HEK293 (cell line): ENCODE measurements at regions not wholly inside any gene's neighbourhood (a gene's known extent, or its start where the extent isn't known, plus 50 kb on each side); places are given as distances from the start of the nearest gene placed in this dataset.

Source experiments
- CTCF ChIA-PET: fragments of 350-600 bp; formaldehyde crosslinking; extraction: SDS; loops from one replicate; lab custom pipeline; 2021; ENCODE audit warnings: antibody characterized with exemption; lab: Yijun Ruan, JAX
- POLR2A ChIA-PET: fragments of 300-600 bp; formaldehyde crosslinking; extraction: SDS; loops from one replicate; lab custom pipeline; 2020; ENCODE audit warnings: antibody characterized with exemption, inconsistent platforms; lab: Yijun Ruan, JAX
- H3K27ac ChIP-seq: fragments of 200-500 bp; sonication (Bioruptor generic); 2 replicates; pipeline ENCODE4 v1.5.1; 2014; ENCODE audit warnings: low read depth, low read length, control low read depth, inconsistent platforms; ENCODE audit errors: extremely low read depth
- H3K36me3 ChIP-seq, 2 experiments: fragments of 200-500 bp in 1 of 2; sonication (Bioruptor generic) in 1 of 2; 1 replicate in 1 of 2; 2 replicates in 1 of 2; pipeline ENCODE4 v1.5.1; 2014 to 2017; ENCODE audit warnings: inconsistent platforms in 2 of 2, low read length in 2 of 2; ENCODE audit not compliant: control insufficient read depth in 2 of 2, insufficient read depth in 1 of 2
- H3K4me1 ChIP-seq: fragments of 200-500 bp; sonication (Bioruptor generic); 2 replicates; pipeline ENCODE4 v1.5.1; 2014; ENCODE audit warnings: mild to moderate bottlenecking, low read length, inconsistent platforms; ENCODE audit not compliant: control insufficient read depth, insufficient read depth
- H3K4me3 ChIP-seq: 2 replicates; pipeline ENCODE4 v1.5.1; 2011; ENCODE audit warnings: low read depth, mild to moderate bottlenecking, control low read depth, low read length, moderate library complexity
- H3K9me3 ChIP-seq: fragments of 200-500 bp; sonication (Bioruptor generic); 2 replicates; pipeline ENCODE4 v1.5.1; 2014; ENCODE audit warnings: low read depth, low read length, inconsistent platforms; ENCODE audit not compliant: control insufficient read depth, insufficient read depth
- BCL6B ChIP-seq: fragments of 450-650 bp; formaldehyde crosslinking; IDR thresholded peaks from 2 replicates; pipeline ENCODE4 v1.5.1; 2017; ENCODE audit warnings: missing biosample characterization, missing genetic modification characterization
- KLF1 ChIP-seq: fragments of 450-650 bp; formaldehyde crosslinking; IDR thresholded peaks from 2 replicates; pipeline ENCODE4 v1.5.1; 2016; ENCODE audit warnings: missing biosample characterization, missing genetic modification characterization
- KLF8 ChIP-seq: fragments of 450-650 bp; formaldehyde crosslinking; IDR thresholded peaks from 2 replicates; pipeline ENCODE4 v1.5.1; 2016; ENCODE audit warnings: missing biosample characterization, missing genetic modification characterization
- REST ChIP-seq: fragments of 450-650 bp; formaldehyde crosslinking; IDR thresholded peaks from 2 replicates; pipeline ENCODE4 v1.5.1; 2016; ENCODE audit warnings: missing biosample characterization, missing genetic modification characterization
- SP3 ChIP-seq: fragments of 450-650 bp; formaldehyde crosslinking; IDR thresholded peaks from 2 replicates; pipeline ENCODE4 v1.5.1; 2016; ENCODE audit warnings: missing biosample characterization, missing genetic modification characterization
- YY1 ChIP-seq: fragments of 450-650 bp; formaldehyde crosslinking; IDR thresholded peaks from 2 replicates; pipeline ENCODE4 v1.5.1; 2018; ENCODE audit warnings: missing biosample characterization, missing genetic modification characterization
- ZNF138 ChIP-seq: fragments of 450-650 bp; formaldehyde crosslinking; IDR thresholded peaks from 2 replicates; pipeline ENCODE4 v1.5.1; 2016; ENCODE audit warnings: missing biosample characterization, missing genetic modification characterization, borderline replicate concordance
- ZNF16 ChIP-seq: fragments of 450-650 bp; formaldehyde crosslinking; IDR thresholded peaks from 2 replicates; pipeline ENCODE4 v1.5.1; 2016; ENCODE audit warnings: low read depth, missing biosample characterization, missing genetic modification characterization
- ZNF169 ChIP-seq: fragments of 450-650 bp; formaldehyde crosslinking; IDR thresholded peaks from 2 replicates; pipeline ENCODE4 v1.5.1; 2016; ENCODE audit warnings: missing biosample characterization, missing genetic modification characterization
- ZNF174 ChIP-seq: fragments of 450-650 bp; formaldehyde crosslinking; IDR thresholded peaks from 2 replicates; pipeline ENCODE4 v1.5.0; 2017; ENCODE audit warnings: missing biosample characterization, mild to moderate bottlenecking, missing genetic modification characterization
- ZNF274 ChIP-seq, 2 experiments: fragments of 200-500 bp in 1 of 2; fragments of 450-650 bp in 1 of 2; sonication (Bioruptor generic) in 1 of 2; formaldehyde crosslinking in 1 of 2; IDR thresholded peaks; 2 replicates each; pipeline versions ENCODE4 v1.5.1 to v1.6.1; 2014 to 2016; ENCODE audit warnings: borderline replicate concordance in 1 of 2, inconsistent platforms in 1 of 2, low read length in 1 of 2, missing biosample characterization in 1 of 2, missing genetic modification characterization in 1 of 2
- ZNF48 ChIP-seq: fragments of 450-650 bp; formaldehyde crosslinking; IDR thresholded peaks from 2 replicates; pipeline ENCODE4 v1.5.1; 2016; ENCODE audit warnings: missing biosample characterization, missing genetic modification characterization
- ZNF488 ChIP-seq: fragments of 450-650 bp; formaldehyde crosslinking; IDR thresholded peaks from 2 replicates; pipeline ENCODE4 v1.5.1; 2016; ENCODE audit warnings: missing biosample characterization, missing genetic modification characterization
- ZNF596 ChIP-seq: fragments of 450-650 bp; IDR thresholded peaks from 2 replicates; pipeline ENCODE4 v1.5.0; 2018; ENCODE audit warnings: missing biosample characterization, mild to moderate bottlenecking, missing genetic modification characterization, moderate library complexity
- ZNF701 ChIP-seq: fragments of 450-650 bp; formaldehyde crosslinking; IDR thresholded peaks from 2 replicates; pipeline ENCODE4 v1.5.1; 2016; ENCODE audit warnings: missing biosample characterization, missing genetic modification characterization
- ZNF704 ChIP-seq: fragments of 450-650 bp; formaldehyde crosslinking; IDR thresholded peaks from 2 replicates; pipeline ENCODE4 v1.5.1; 2016; ENCODE audit warnings: missing biosample characterization, missing genetic modification characterization
- ZNF707 ChIP-seq: fragments of 450-650 bp; formaldehyde crosslinking; IDR thresholded peaks from 2 replicates; pipeline ENCODE4 v1.5.1; 2016; ENCODE audit warnings: missing biosample characterization, missing genetic modification characterization

- TF ChIP-seq ZNF488 (tag by site-specific recombination) (no peak), KLF1 (tag by site-specific recombination) (no peak)
- TF ChIP-seq, all 188 proteins: peak for 0
- H3K36me3 ChIP-seq, result no peaks in the 10 kb centered on the region
- H3K4me1 ChIP-seq, result no peaks in the 10 kb centered on the region
- no peaks in the 10 kb centered on the region for H3K9me3 ChIP-seq
- ChIA-PET POLR2A (no interaction called here), CTCF (no interaction called here)
- no peak overlapping the region for H3K4me3 ChIP-seq
- no peak overlapping the region for H3K27ac ChIP-seq
Measured at GRCh38 chr6:104566411-104566810, 293.3 kb downstream of the HACE1 start.

- ChIA-PET POLR2A (no interaction called here), CTCF (no interaction called here)
- no peak overlapping the region for H3K4me3 ChIP-seq
- no peak overlapping the region for H3K27ac ChIP-seq
- no peaks in the 10 kb centered on the region for H3K9me3 ChIP-seq
- TF ChIP-seq REST (tag by site-specific recombination) (no peak), YY1 (tag by site-specific recombination) (no peak), ZNF704 (tag by site-specific recombination) (no peak), ZNF274 (IDR thresholded peaks at IDR 0.05; ENCODE audit: low read length) (no peak), ZNF274 (tag by site-specific recombination; IDR thresholded peaks at IDR 0.05; ENCODE audit: borderline replicate concordance) (no peak), SP3 (tag by site-specific recombination) (no peak), ZNF16 (no peak), ZNF707 (no peak), ZNF169 (no peak), ZNF48 (tag by site-specific recombination) (no peak), ZNF596 (no peak), BCL6B (tag by site-specific recombination) (no peak), ZNF174 (tag by site-specific recombination) (no peak), KLF8 (no peak), ZNF138 (tag by site-specific recombination) (no peak), ZNF701 (no peak)
- H3K4me1 ChIP-seq, result no peaks in the 10 kb centered on the region
- H3K36me3 ChIP-seq, result no peaks in the 10 kb centered on the region
Measured at GRCh38 chr6:104563306-104563705, 296.4 kb downstream of the HACE1 start.
